Neural progenitor cell (in vitro differentiated cells): ENCODE measurements at regions not wholly inside any gene's neighbourhood (a gene's known extent, or its start where the extent isn't known, plus 50 kb on each side); places are given as distances from the start of the nearest gene placed in this dataset.

Experiments used
- DNase-seq: peaks from one replicate; pipeline ENCODE4 v3.0.0-alpha.2; 2016; ENCODE audit warnings: low spot score
- H2AFZ ChIP-seq: fragments of 200-600 bp; sonication (generic); replicated peaks from 2 replicates; pipeline ENCODE4 v1.6.1; 2016; ENCODE audit warnings: antibody characterized with exemption
- H3F3A ChIP-seq: fragments of 200-600 bp; sonication (generic); 2 replicates; pipeline ENCODE4 v1.6.1; 2016; ENCODE audit warnings: antibody characterized with exemption, low read depth
- H3K27ac ChIP-seq: fragments of 200-600 bp; sonication (generic); 2 replicates; pipeline ENCODE4 v1.5.1; 2016; ENCODE audit warnings: mild to moderate bottlenecking
- H3K27me3 ChIP-seq: fragments of 200-600 bp; sonication (generic); 2 replicates; pipeline ENCODE4 v1.6.1; 2016; ENCODE audit warnings: mild to moderate bottlenecking, moderate library complexity
- H3K36me3 ChIP-seq: fragments of 200-600 bp; sonication (generic); 2 replicates; pipeline ENCODE4 v1.5.1; 2016
- H3K4me1 ChIP-seq: fragments of 200-600 bp; sonication (generic); 2 replicates; pipeline ENCODE4 v1.6.1; 2016; ENCODE audit warnings: mixed run types
- H3K4me2 ChIP-seq: fragments of 200-600 bp; sonication (generic); 2 replicates; pipeline ENCODE4 v1.6.1; 2016
- H3K4me3 ChIP-seq: fragments of 200-600 bp; sonication (generic); 2 replicates; pipeline ENCODE4 v1.5.1; 2016
- H3K79me2 ChIP-seq: fragments of 200-600 bp; sonication (generic); 2 replicates; pipeline ENCODE4 v1.6.1; 2016; ENCODE audit warnings: low read depth
- H3K9ac ChIP-seq: fragments of 200-600 bp; sonication (generic); 2 replicates; pipeline ENCODE4 v1.6.1; 2016
- H3K9me3 ChIP-seq: fragments of 200-600 bp; sonication (generic); 2 replicates; pipeline ENCODE4 v1.5.1; 2016; ENCODE audit warnings: low read depth
- H4K20me1 ChIP-seq: fragments of 200-600 bp; sonication (generic); 2 replicates; pipeline ENCODE4 v1.6.1; 2016; ENCODE audit warnings: low read depth
- H3K27ac Mint-ChIP-seq: 3 replicates; pipeline ENCODE4 v1.8.0; 2021; ENCODE audit warnings: mixed read lengths
- H3K27me3 Mint-ChIP-seq: 2 replicates; pipeline ENCODE4 v1.8.0; 2022; ENCODE audit warnings: low read depth, mild to moderate bottlenecking, inconsistent platforms, moderate library complexity, mixed read lengths; ENCODE audit not compliant: insufficient read depth
- H3K36me3 Mint-ChIP-seq: 3 replicates; pipeline ENCODE4 v1.8.0; 2021; ENCODE audit warnings: mixed read lengths
- H3K4me1 Mint-ChIP-seq: 3 replicates; pipeline ENCODE4 v1.8.0; 2021; ENCODE audit warnings: mixed read lengths
- H3K4me3 Mint-ChIP-seq: 3 replicates; pipeline ENCODE4 v1.8.0; 2021; ENCODE audit warnings: mild to moderate bottlenecking, moderate library complexity, mixed read lengths
- H3K9me3 Mint-ChIP-seq: 3 replicates; pipeline ENCODE4 v1.8.0; 2020; ENCODE audit warnings: mixed read lengths
- CTCF ChIP-seq: fragments of 200-600 bp; sonication (generic); IDR thresholded peaks from 2 replicates; pipeline ENCODE4 v1.5.1; 2017; ENCODE audit warnings: antibody characterized with exemption, mild to moderate bottlenecking
- EZH2 ChIP-seq: fragments of 200-600 bp; sonication (generic); IDR thresholded peaks from 2 replicates; pipeline ENCODE4 v1.6.1; 2017; ENCODE audit warnings: antibody characterized with exemption, mild to moderate bottlenecking, moderate library complexity
- EZH2phosphoT487 ChIP-seq: fragments of 200-600 bp; sonication (generic); IDR thresholded peaks from 2 replicates; pipeline ENCODE4 v1.6.1; 2017; ENCODE audit warnings: antibody characterized with exemption

- peaks cover 13% of the 10 kb centered on the region for H3K27me3 Mint-ChIP-seq
- H3K9me3 Mint-ChIP-seq = no peaks in the 10 kb centered on the region
- H3K36me3 Mint-ChIP-seq = no peaks in the 10 kb centered on the region
Measured at GRCh38 chr12:3359478-3359877, 131.5 kb upstream of the PRMT8 start.

GRCh38 chr12:3361146-3361545 is 129.9 kb upstream of the PRMT8 start:
- Histone ChIP-seq H2AFZ (no peak overlapping the region), H3K27me3 (peaks cover 32% of the 10 kb centered on the region), H3F3A (no peaks in the 10 kb centered on the region), H3K79me2 (no peaks in the 10 kb centered on the region), H3K4me3 (no peak overlapping the region), H4K20me1 (no peaks in the 10 kb centered on the region), H3K4me1 (peaks cover 9% of the 10 kb centered on the region), H3K4me2 (no peak overlapping the region), H3K27ac (no peak overlapping the region), H3K9me3 (no peaks in the 10 kb centered on the region), H3K9ac (no peak overlapping the region), H3K36me3 (no peaks in the 10 kb centered on the region)
- no peaks in the 10 kb centered on the region for H3K9me3 Mint-ChIP-seq
- no peak overlapping the region for H3K27ac Mint-ChIP-seq
- no peak for DNase-seq
- TF ChIP-seq EZH2phosphoT487 (no peak), CTCF (no peak), EZH2 (no peak)
- H3K27me3 Mint-ChIP-seq = peaks cover 20% of the 10 kb centered on the region
- H3K4me1 Mint-ChIP-seq = peaks cover 15% of the 10 kb centered on the region
- no peaks in the 10 kb centered on the region for H3K36me3 Mint-ChIP-seq
- no peak overlapping the region for H3K4me3 Mint-ChIP-seq

More at GRCh38 chr12:3359478-3359877, 131.5 kb upstream of the PRMT8 start:
- no peak overlapping the region for H3K27ac ChIP-seq
- no peaks in the 10 kb centered on the region for H4K20me1 ChIP-seq
- H3K4me1 ChIP-seq = peaks cover 3% of the 10 kb centered on the region
- Mint-ChIP-seq H3K27ac (no peak overlapping the region), H3K4me3 (no peak overlapping the region), H3K4me1 (peaks cover 11% of the 10 kb centered on the region)
- no peak for DNase-seq
- H3K9me3 ChIP-seq = no peaks in the 10 kb centered on the region
- no peaks in the 10 kb centered on the region for H3K36me3 ChIP-seq
- no peaks in the 10 kb centered on the region for H3F3A ChIP-seq
- no peak overlapping the region for H3K4me3 ChIP-seq
- H3K27me3 ChIP-seq = peaks cover 15% of the 10 kb centered on the region
- H3K4me2 ChIP-seq = no peak overlapping the region
- no peaks in the 10 kb centered on the region for H3K79me2 ChIP-seq
- TF ChIP-seq EZH2phosphoT487 (no peak), CTCF (no peak), EZH2 (no peak)
- no peak overlapping the region for H2AFZ ChIP-seq
- H3K9ac ChIP-seq = no peak overlapping the region

- H3F3A ChIP-seq = no peaks in the 10 kb centered on the region
- H3K4me1 ChIP-seq = peaks cover 6% of the 10 kb centered on the region
- no peaks in the 10 kb centered on the region for H4K20me1 ChIP-seq
- H3K9me3 ChIP-seq = no peaks in the 10 kb centered on the region
- no peak overlapping the region for H3K4me2 ChIP-seq
- Mint-ChIP-seq H3K27ac (no peak overlapping the region), H3K27me3 (peaks cover 20% of the 10 kb centered on the region), H3K4me1 (peaks cover 15% of the 10 kb centered on the region), H3K36me3 (no peaks in the 10 kb centered on the region), H3K4me3 (no peak overlapping the region), H3K9me3 (no peaks in the 10 kb centered on the region)
- no peak overlapping the region for H3K9ac ChIP-seq
- peaks cover 48% of the 10 kb centered on the region for H3K27me3 ChIP-seq
- H3K79me2 ChIP-seq = no peaks in the 10 kb centered on the region
- H3K27ac ChIP-seq = no peak overlapping the region
- no peak overlapping the region for H2AFZ ChIP-seq
- no peak overlapping the region for H3K4me3 ChIP-seq
- DNase-seq = no peak
- H3K36me3 ChIP-seq = no peaks in the 10 kb centered on the region
- TF ChIP-seq CTCF = no peak
- TF ChIP-seq EZH2 = no peak
- no peak for TF ChIP-seq EZH2phosphoT487
Measured at GRCh38 chr12:3362737-3363136, 128.3 kb upstream of the PRMT8 start.
